Lung (tissue), 11 donors: ENCODE measurements at regions not wholly inside any gene's neighbourhood (a gene's known extent, or its start where the extent isn't known, plus 50 kb on each side); places are given as distances from the start of the nearest gene placed in this dataset.
"Not testable (repeated sequence)": the region's sequence is repeated elsewhere in the genome, so short reads cannot be mapped to it uniquely, and the experiment has no call there.

ENCODE experiments used
- ATAC-seq: fragments of 200-7000 bp; cut with Tn5 transposase; one replicate; pipeline ENCODE4 v1.9.1; 2020; ENCODE audit warnings: moderate number of reproducible peaks; ENCODE audit not compliant: insufficient read depth, low FRiP score
- DNase-seq, 3 donors: peaks; one replicate each; pipeline ENCODE4 v3.0.0-alpha.2; 2013 to 2017
- H3K27ac ChIP-seq, 2 donors: one replicate each; pipeline ENCODE4 v1.5.1; 2013; ENCODE audit warnings: mild to moderate bottlenecking in 2 of 2, moderate library complexity in 2 of 2, control low read depth in 1 of 2, inconsistent platforms in 1 of 2, low read depth in 1 of 2, low read length in 1 of 2
- H3K27me3 ChIP-seq, 3 donors: one replicate each; pipeline ENCODE4 v1.5.1; 2013; ENCODE audit warnings: low read length in 2 of 3; ENCODE audit not compliant: control insufficient read depth in 3 of 3, insufficient read depth in 3 of 3
- H3K36me3 ChIP-seq, 4 donors: one replicate each; pipeline ENCODE4 v1.5.1; 2013; ENCODE audit warnings: low read length in 4 of 4, mild to moderate bottlenecking in 1 of 4, moderate library complexity in 1 of 4; ENCODE audit not compliant: control insufficient read depth in 4 of 4, insufficient read depth in 4 of 4
- H3K4me1 ChIP-seq, 5 donors: one replicate each; pipeline ENCODE4 v1.5.1; 2013; ENCODE audit warnings: low read length in 5 of 5, mild to moderate bottlenecking in 2 of 5, moderate library complexity in 1 of 5; ENCODE audit not compliant: control insufficient read depth in 5 of 5, insufficient read depth in 5 of 5
- H3K4me3 ChIP-seq: one replicate; pipeline ENCODE4 v1.5.1; 2013; ENCODE audit warnings: mild to moderate bottlenecking, control low read depth, moderate library complexity
- H3K9ac ChIP-seq, 2 donors: one replicate each; pipeline ENCODE4 v1.5.1; 2013; ENCODE audit warnings: low read length in 2 of 2, control low read depth in 1 of 2; ENCODE audit not compliant: insufficient read depth in 1 of 2
- H3K9me3 ChIP-seq, 4 donors: one replicate each; pipeline ENCODE4 v1.5.1; 2013; ENCODE audit warnings: low read length in 3 of 4, mild to moderate bottlenecking in 1 of 4, moderate library complexity in 1 of 4; ENCODE audit not compliant: control insufficient read depth in 4 of 4, insufficient read depth in 3 of 4
- WGBS, 2 donors: extraction: QIAGEN DNeasy Blood & Tissue Kit; methylation state at CpG; one replicate each; pipeline ENCODE4 v1.1.7; 2013; 5-methylcytosine and 5-hydroxymethylcytosine counted together
- TF ChIP-seq, protein P1 (sequence below): IDR thresholded peaks from 2 replicates; pipeline ENCODE4 v1.5.1; 2012; ENCODE audit warnings: mild to moderate bottlenecking; ENCODE audit errors: control extremely low read depth, extremely low read depth
- donor health status: control.
- donor health status: control.
- donor health status: Bipolar disorder and iron deficiency.
- donor health status: healthy.
- donor health status: DM: yes; HTN: yes; CAD: no.

DNA sequence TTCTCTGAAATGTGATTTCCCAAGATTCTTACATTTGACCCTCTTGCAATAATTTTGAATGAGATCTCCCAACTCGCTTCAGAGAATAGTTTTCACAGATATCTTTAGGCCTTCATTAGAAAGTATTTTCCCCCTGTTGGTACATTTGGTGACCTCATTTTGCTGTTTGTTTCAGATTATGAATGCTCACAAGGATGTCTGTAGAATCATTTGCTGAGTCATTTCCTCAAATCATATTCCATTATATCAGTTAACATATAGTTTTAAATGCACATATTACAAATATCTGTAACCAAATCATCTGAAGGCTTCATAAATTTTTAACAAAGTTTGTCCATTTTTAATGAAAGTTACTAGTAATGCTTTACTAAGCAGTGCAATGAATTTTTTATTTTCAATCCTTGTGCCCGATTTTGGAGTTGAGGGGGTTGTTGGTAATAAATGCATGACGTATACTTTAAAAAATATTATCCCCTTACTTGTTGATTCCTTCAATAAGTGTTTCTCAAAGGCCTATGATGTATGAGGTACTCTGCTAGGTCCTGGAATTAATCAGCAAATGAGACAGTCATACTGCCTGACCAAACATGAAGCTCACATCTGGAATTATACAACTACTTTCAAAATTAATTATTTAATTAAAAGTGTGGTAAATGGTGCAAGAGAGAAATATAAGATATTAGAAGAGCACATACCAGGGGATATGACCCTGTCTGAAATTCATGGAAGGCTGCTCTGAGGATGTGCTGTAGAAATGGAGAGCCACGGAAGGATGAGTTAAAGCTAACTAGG, 126.9 kb upstream of the RAP1B start:
- H3K4me3 ChIP-seq: no peak overlapping the region
- ATAC-seq: no peak
- 89 to 94% methylated on average over 4 of the region's 4 CpGs for WGBS, 2 donors
- H3K4me1 ChIP-seq: no peaks in the 10 kb centered on the region
- H3K36me3 ChIP-seq: no peaks in the 10 kb centered on the region
- no peak for DNase-seq
- no peak overlapping the region for H3K9ac ChIP-seq
- no peaks in the 10 kb centered on the region for H3K9me3 ChIP-seq
- H3K27ac ChIP-seq: no peak overlapping the region
- TF ChIP-seq, protein P1, sequence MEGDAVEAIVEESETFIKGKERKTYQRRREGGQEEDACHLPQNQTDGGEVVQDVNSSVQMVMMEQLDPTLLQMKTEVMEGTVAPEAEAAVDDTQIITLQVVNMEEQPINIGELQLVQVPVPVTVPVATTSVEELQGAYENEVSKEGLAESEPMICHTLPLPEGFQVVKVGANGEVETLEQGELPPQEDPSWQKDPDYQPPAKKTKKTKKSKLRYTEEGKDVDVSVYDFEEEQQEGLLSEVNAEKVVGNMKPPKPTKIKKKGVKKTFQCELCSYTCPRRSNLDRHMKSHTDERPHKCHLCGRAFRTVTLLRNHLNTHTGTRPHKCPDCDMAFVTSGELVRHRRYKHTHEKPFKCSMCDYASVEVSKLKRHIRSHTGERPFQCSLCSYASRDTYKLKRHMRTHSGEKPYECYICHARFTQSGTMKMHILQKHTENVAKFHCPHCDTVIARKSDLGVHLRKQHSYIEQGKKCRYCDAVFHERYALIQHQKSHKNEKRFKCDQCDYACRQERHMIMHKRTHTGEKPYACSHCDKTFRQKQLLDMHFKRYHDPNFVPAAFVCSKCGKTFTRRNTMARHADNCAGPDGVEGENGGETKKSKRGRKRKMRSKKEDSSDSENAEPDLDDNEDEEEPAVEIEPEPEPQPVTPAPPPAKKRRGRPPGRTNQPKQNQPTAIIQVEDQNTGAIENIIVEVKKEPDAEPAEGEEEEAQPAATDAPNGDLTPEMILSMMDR: no peak
- H3K27me3 ChIP-seq: no peaks in the 10 kb centered on the region

DNA sequence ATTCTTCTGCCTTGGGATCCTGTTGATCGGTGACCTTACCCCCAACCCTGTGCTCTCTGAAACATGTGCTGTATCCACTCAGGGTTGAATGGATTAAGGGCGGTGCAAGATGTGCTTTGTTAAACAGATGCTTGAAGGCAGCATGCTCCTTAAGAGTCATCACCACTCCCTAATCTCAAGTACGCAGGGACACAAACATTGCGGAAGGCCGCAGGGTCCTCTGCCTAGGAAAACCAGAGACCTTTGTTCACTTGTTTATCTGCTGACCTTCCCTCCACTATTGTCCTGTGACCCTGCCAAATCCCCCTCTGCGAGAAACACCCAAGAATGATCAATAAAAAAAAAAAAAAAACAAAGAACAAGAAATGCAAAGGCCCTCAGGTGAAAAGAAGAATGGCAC, 126.1 kb upstream of the RAP1B start:
- not testable (repeated sequence) for H3K9ac ChIP-seq, H3K4me1 ChIP-seq, H3K27ac ChIP-seq, H3K4me3 ChIP-seq, H3K27me3 ChIP-seq, H3K36me3 ChIP-seq, H3K9me3 ChIP-seq, DNase-seq, ATAC-seq
- WGBS, 2 donors: 83 to 90% methylated on average over 4 of the region's 6 CpGs

DNA sequence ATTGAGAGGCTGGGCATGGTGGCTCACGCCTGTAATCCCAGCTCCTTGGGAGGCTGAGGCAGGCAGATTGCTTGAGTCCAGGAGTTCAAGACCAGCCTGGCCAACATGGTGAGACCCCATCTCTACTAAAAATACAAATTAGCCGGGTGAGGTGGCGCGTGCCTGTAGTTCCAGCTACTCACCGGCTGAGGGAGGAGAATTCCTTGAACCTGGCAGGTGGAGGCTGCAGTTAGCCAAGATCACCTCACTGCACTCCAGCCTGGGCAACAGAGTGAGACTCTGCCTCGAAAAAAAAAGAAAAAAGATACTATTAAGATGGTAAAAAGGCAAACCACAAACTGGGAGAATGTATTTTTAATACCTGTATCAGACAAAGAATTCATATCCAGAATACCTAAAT, 124.2 kb upstream of the RAP1B start:
- H3K9me3 ChIP-seq, DNase-seq, H3K36me3 ChIP-seq, ATAC-seq, H3K9ac ChIP-seq, H3K27ac ChIP-seq, H3K27me3 ChIP-seq, H3K4me3 ChIP-seq, H3K4me1 ChIP-seq: not testable (repeated sequence)
- 92 to 94% methylated on average over 6 of the region's 6 CpGs for WGBS, 2 donors

DNA sequence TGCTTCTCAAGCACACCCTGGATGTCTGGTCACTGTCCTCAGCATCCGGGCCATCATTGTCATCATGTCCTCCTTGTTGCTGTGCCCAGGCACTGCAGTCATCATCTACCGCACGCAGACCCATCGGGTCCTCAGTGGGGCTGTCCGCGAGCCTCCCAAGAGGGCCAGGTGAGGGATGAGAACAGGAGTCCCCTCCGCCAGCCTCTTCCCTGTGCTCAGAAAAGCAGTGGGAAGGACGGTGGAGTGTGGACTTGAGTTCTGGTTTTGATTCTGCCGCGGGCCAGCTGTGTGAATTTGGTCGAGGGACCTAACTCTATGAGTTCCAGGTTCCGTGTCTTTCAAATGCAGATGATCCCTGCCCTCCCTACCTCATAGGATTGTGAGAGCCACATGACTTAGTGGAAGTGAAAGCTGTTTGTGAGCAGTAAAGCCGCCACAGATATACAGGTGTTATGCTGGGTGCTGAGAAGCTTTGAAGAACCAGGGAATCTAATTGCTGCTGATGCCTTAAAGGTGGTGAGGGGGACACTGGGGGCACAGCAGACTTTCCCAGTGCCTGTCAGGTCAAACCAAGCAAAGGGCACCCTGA, 122.9 kb upstream of the RAP1B start:
- Histone ChIP-seq H3K9me3 (no peaks in the 10 kb centered on the region), H3K27ac (no peak overlapping the region), H3K36me3 (no peaks in the 10 kb centered on the region), H3K4me1 (no peaks in the 10 kb centered on the region), H3K4me3 (no peak overlapping the region), H3K9ac (no peak overlapping the region), H3K27me3 (no peaks in the 10 kb centered on the region)
- TF ChIP-seq, protein P1: no peak
- 82 to 93% methylated on average over 13 of the region's 13 CpGs for WGBS, 2 donors
- ATAC-seq (no peak), DNase-seq (no peak)
